Amniotic epithelial cell (primary cell): ENCODE measurements at regions not wholly inside any gene's neighbourhood (a gene's known extent, or its start where the extent isn't known, plus 50 kb on each side); places are given as distances from the start of the nearest gene placed in this dataset.

Source experiments
- DNase-seq: peaks from one replicate; pipeline ENCODE4 v3.0.0-alpha.2; 2010; ENCODE audit warnings: low read depth

DNA sequence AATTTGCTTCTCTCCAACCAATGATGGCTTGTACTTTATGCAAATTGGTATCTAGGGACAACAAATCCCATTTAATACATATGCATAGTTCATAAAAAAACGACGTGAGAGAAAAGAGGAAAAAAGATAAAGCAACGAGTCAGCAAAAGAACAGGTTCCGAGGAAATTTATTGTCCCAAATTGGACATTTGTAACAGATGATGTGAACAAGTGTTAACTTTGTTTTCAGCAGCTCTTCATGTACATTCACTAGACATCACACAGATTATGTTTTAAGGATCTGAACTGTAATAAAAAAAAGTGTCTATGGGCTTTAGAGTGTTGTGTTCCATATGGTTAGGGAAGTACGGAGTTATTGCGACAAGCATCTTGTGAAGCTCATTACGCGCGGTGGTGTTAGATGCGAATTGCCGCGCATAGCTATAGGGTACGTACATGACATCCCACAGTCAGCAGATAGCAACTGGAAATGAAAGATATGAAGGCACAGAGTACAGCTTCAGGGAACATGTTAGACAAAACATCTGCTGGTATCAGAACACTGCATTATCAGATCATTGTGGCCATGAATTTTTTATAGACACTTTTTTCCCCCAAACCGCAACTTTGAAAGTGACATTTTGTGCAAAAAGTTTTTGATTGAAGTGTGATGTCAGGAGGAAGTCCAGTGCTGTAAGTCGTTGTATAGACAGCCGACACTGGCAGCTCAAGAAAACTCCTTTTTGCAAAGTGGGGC lies 1073.1 kb upstream of the FANCL start:
- no peak for DNase-seq

DNA sequence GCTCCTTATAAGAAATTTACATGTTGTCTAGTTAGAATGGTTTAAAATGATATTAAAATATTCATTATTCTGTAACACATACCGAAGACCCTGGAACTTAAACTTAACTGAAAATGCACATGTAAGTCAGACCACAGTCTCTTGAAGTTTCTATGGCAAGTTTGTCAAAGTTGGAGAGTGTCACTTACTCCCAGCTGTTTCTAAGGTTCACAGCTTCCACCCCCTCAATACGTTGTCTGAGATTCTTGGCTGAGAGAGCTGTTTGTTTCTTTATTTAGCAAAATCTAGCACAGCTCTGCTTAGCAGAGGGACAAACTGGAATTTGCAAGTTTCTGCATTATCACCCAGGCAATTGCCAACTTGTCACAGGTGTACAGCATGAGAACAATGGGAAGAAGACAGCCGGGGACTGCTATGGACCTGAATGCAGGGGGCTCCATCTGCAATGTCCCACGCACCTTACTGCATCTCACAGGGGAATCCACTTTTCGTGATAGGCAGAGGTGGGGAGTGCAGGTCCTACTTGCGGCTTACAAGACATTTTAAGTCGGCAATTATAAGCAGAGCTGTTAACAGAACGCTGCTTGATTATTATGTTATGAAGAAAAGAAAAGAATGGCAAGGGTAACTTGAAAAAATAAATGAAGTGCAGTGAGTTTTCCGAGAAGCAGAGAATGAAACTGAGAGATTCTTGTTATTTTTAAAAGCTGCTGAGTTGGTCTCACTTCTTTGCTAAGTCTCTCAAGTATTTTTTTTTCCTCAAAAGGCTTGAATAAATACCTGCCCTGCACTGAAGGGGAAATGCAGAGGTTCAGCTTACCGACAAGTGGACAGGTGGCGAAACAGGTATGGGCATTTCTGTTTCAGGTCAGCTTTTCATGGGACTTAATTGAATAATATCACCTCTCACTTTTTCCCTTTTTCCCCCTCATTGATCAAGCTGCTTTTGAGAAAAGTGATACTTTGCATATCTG lies 1072.1 kb upstream of the FANCL start:
- DNase-seq: no peak

DNA sequence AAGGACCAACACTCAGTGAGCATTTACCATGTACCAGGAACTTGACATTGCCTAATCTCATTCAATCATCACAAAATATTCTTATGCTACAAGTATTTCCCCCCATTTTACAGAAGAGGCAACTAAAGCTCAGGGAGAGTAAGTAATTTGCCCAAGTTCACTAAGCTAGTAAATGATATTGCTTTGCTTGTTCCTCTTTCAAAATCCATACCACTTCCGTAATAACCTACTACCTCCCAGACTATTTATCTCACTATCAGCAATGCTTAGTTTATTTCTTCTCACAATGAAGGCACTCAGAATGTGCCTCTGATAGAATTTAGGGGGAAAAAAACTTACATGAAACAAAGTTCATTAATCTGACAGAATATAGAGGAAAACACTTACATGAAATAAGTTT lies 1070.9 kb upstream of the FANCL start:
- no peak for DNase-seq

DNA sequence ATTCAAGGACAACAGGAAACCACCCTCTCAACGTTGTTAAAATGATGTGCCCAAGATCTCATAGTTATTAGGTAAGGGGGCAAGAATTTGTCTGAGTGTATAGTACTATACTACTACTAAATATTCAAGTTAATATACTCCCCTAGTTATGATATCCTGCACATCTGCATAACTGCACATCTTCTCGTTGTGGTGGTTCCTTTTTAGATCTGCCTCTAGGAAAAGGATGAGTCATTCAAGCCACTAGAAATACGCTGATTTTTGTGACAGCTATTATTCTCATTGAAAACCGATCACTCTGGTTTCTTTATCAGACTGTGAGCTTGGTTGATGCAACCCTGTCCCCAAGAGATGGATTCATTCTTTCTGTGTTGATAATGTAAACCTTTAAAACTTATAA lies 1067.0 kb upstream of the FANCL start:
- DNase-seq: no peak

DNA sequence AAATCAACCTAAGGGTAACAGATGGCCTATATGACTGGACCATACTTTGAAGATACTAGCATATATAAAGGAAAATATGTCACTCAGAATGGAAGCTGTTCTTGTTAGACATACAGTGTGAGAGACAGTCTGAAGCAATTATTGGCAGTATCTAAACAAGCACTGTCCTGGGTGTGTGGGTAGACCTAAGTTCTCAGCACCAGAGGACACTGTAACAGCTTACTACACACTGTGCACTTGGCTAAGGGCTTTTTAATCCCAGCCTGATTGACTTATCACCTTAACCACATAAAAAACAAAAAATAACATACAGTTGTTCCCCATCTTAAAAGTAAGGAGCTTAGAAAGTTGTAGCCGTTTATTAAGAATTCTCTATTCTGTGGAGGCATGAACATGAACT lies 1066.1 kb upstream of the FANCL start:
- no peak for DNase-seq

DNA sequence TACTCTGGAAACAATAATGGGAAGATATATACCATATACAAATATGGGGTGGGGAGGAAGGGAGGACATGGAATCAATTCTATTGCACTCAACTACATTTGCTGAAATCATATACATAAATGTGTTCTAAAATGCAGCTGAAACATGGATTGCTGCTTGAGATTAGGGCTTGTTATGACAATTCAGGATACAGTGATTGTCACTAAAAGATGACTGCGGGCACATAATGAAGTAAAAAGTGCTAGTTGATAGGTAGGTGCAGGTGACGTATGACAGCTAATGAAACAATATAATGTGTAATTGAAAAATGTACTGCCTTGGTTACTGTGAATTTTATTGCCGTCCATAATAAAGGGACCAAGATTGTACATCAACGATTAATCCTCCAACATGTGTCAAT lies 1062.1 kb upstream of the FANCL start:
- DNase-seq: no peak

DNA sequence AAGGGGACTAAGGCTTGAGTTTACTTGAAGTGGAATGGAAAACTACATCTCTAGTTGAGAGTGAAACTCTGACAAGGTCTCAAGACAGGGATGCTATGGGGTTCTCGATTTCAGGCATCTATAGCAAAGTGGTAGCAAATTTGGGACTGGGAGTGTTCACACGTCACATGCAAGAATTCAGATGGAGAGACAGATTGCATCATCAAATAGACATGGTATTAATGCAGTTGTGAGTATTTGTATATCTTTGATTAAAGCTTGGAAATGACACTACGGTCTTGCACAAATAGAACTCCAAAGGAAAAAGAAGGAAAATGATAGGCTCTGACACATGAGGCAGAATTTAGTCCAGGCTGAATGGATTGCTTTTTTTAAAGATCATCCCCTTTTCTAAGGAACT lies 1061.6 kb upstream of the FANCL start:
- DNase-seq: no peak

DNA sequence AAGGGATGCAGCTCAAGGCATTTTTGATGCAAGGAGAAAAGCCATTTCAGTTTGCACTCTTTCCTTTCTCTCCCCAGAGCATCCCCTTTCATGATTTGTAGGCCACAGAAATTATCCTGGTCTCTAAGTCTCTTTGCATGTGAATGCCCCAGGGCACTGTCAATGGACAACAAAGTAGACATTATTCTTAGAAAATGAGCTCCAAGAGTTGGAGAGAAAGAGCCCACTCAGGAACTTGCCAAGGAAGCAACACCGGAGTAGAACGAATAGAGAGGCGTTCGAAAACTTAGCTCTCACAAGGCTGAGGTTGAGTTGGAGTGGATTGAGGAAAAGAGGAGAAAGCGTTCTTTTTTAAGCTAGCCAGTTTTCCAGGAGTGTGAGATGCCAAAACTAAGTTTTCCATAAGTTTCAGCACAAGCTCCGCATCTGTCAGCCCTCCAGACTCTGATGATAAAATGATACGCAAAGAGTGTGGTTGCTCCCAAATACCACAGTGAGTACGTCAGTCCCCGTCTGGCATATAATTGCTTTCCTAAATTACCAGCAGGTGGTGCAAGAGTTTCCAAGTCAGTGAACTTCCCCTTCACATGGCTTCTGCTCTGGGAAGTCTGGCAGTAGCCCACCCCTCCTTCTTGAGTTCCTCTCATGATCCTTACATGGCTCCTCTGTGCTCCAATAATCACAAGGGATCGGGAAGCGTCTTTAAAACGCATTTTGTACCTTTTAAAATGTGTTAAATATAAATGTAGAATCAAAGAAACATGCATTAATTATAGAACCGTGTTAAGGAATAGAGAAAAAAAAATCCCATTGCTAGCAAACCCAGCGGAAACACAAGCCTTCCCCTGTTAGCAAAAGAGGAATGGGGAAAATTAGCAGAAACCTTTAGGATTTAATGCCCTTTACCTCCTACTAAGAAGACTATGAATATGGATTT lies 1060.6 kb upstream of the FANCL start:
- DNase-seq: peak; percentile 71

DNA sequence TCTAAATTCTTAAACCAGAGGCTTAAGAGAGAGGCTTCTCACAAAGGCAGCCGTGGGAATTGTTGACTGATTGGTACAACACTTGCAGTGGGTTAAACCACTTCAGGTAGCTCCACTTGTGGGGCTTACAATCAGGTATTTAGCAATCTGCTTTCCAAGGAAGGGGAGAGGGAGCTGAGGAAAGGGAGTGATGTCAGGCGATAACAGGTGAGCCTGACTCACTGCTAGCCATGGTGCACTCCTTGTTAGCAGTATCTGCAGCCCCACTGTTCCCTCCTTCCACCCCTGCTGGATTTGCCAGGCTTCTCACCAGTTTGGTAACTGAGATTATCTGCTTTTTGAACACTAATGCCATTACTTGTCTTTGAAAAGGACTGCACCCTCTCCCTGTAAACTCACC lies 1056.7 kb upstream of the FANCL start:
- DNase-seq: no peak

DNA sequence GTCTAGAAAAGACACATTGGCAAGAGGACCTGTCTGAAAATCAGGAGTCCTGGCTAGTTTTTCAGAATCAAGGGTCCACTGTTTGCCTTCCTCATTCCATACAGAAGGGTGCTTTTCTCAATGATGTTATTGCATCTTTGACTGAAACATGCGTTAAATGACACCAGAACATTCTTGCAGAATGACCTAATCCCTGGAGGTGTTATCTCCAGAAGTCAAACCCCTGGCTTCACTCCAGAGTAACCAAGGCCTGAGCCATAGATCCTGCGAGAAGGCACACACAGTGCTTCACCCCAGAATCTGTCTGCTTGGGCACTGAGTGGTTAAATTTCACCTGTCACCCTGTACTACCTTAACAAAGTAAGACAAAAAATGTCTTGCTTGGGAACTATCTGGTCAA lies 1055.2 kb upstream of the FANCL start:
- DNase-seq: peak; percentile 7

DNA sequence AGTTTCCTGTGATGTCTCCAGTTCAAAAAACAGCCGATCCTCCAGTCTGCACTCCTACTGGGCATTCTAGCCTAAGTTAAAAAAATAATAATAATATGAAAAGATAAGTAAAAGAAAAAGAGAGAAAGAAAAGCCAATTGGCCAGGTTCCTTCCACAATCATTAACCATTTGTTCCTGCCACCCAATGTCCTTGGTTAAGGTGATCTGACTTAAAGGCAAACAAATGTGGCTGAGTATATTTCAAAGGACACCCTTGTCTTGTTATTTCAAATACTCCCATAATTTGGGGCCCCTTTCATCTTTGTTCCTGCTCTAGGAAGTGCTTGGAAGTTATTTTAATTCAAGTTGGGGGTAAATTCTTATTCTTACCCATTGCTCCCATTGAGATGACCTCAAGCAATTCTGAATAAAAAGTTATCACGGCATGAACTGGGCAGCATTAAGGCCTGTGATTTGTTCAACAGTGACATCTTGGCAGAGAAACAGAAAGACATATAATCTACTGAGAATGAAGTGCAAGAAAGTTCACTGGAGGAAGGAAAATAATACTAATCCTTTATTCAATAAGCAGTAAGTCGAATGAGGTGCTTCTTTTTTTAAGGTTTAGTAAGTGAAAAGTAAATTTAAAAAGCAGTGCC lies 1054.5 kb upstream of the FANCL start:
- DNase-seq: no peak

DNA sequence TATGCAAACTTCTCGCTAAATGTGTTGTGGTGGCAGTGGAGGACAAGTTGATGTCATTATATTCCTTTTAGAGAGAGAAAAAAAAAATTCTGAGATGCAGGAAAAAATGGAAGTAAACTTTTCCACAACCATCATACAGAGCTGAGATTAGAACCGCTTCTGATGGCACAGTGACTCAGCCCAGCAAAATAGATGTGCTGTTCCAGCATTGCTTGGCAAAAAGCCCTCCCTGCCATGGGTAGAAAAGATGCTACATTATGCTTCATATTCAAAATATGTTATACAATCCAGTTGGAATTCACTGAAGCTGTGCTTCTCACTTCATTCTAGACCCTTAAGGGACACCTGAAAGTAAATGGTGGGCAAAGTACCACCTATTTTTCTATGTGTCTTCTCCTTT lies 1047.6 kb upstream of the FANCL start:
- no peak for DNase-seq

DNA sequence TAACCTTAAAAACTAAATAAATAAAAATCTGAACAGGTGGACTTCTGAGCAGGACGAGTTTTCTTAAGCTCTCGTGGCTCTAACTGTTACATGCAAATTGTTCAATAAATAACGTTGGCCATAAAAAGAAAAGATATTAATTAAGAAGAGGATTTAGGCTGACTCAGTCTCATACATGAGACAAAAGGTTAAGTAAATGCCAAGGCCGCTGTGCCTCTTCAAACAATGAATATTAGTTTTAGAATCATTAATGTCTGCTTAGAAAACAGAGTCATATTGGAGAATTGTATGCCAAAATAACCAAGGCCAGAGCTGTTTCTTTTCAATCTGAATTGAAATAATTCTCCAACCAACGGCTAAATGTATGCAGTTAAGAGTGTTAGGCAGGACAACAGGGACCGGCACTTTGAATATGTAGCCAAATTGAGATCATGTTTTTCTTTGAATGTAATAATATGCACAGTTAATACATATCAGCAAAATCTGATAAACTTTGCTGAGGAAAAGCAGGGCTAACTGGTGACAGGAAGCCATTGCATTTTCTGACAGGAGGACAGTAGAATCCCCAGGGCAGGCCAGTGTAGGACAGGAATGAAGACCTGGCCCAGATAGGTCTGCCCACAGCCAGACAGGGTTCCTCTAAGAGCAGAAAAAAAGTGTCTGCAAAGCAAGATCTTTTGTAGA lies 1041.4 kb upstream of the FANCL start:
- DNase-seq: no peak

DNA sequence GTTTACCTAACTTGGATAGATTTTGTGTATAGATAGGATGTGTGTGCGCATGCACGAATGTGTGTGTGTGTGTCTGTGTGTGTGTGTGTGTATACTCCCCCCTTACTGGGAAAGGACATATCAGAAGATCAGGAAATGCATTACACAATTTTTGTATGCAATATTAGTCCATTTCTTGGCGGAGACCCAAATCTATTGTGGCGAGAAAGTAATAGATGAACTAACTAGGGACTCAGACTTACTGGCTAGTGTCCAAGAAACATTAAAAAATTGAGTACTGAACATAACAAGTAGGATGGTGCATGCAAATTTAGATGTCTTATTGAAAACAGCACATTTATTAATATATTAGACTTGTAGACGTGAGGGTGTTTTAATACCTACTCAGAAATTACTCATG lies 1036.5 kb upstream of the FANCL start:
- no peak for DNase-seq

DNA sequence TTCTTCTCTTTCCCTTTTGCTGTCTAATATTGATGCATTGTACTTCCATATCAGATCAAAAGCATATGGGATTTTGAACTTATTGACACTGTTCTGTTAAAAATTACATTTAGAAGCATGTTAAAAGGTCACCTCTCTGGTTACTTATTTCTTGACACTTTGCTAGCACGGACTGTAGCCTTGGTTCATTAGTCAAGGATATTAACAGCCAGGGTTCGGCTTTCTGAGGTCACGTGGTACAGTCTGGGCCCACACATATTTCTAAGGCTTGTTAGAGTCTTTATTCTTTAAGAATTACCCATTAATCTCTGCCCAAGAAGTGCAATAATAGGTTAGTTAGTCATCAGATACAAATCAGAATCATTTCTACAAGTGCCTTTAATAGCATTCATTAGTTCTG lies 1035.8 kb upstream of the FANCL start:
- no peak for DNase-seq

DNA sequence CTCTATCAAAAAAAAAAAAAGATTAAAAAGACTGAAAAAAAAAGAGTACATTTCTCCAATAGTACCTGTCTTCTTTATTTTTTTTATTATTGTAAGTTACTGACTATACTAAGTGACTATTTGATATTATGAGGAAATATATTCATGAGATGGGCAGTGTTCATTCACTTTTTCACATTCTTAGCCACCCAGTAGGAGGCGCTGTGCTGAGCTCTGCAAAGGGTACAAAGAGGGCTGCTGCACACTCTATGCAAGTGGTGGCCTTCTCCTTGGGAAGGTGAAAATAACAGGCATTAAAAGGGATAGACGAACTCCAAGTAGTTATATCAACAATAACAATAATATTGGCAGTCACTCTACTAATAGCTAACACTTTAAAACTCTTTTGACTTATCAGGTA lies 1034.9 kb upstream of the FANCL start:
- DNase-seq: no peak

DNA sequence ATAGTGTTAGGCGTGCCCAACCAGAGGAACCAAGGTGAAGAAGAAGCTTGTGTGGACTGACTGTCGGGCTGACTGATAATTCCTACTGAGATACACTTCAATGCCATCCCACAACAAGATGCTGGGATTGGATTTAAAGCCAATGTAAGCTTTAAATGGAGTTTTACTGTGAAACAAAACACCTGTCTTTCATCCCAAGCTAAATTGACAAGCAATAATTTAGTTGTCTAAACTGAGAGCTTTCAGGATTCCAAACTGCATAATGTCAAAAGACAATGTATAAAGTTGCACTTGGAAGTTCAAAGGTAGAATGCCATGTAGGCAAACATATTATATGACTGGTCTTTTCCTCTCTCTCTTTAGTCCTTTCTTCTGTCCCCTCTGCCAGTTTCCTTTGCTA lies 1025.3 kb upstream of the FANCL start:
- DNase-seq: no peak

DNA sequence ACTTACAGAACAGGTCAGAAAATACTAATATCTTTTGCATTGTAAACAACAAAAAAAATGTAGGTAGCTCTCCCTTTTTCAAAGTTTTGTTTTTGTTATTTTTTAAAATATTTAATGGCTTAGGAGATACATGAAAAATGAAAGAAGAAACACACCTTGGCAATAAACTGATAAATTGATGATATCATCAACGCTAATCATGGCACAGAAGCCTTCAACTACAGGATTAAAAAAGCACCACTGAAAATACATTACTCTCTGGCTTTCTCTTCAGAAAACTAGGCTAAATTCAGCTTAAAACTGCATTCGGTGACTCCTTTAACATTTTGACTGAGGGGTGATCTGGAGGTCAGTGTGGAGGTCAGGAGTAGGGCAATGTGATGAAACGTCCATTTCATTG lies 1018.8 kb upstream of the FANCL start:
- no peak for DNase-seq

DNA sequence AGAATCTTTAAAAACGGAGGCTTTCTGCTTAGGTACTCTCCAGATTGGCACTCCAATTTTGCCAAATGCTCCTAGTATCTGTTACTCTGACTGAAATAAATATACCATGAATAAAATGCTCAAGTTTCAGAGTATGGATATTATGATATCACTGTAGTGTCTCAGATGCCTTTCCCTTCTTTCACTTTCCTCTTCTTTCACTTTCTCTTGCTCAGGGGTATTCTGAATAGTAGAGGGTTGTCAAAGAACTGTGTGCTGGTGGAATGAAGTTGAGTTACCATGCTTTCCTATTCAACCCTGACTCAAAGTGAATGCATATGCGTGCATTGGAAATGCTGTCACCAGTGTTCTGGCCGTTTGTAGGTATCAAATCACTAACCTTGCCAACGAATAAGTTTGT lies 1015.2 kb upstream of the FANCL start:
- DNase-seq: no peak

DNA sequence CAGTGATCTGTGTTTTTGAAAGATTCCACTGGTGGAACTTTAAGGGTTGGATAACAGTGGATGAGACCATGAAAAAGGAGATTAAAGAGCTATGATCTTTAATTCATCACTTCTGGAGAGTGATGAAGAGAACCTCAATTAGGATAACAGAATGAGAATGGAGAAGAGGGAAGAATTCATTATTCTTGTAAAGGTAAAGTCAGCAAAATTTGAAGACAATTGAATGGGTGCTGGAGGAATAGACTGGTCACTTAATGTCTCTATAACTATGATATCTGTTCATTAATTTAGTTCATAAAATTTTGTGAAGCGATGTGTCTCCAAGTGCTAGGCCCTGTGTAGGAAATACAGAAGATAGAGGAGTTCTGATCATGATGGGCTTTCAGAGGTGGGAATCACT lies 1013.2 kb upstream of the FANCL start:
- DNase-seq: no peak

DNA sequence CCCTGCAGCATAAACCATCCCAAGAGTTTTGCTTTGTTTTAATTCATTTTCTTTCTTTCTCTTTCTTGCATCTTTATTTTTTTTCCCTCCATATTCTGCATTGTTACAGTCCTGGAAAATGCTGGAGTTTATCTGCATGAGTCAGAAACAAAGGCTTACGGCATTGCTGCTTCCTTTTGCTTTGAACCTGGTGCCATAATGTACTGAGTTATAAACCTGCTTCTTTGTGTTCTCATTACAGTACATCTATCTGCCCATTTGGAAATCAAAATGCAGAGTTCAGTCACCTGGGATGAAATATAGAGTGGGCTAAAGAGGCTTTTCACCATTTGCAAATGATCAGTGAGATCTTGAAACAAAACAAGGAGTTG lies 1009.2 kb upstream of the FANCL start:
- no peak for DNase-seq
